ENCODE measurements at regions not wholly inside any gene's neighbourhood (a gene's known extent, or its start where the extent isn't known, plus 50 kb on each side); places are given as distances from the start of the nearest gene placed in this dataset.

DNA sequence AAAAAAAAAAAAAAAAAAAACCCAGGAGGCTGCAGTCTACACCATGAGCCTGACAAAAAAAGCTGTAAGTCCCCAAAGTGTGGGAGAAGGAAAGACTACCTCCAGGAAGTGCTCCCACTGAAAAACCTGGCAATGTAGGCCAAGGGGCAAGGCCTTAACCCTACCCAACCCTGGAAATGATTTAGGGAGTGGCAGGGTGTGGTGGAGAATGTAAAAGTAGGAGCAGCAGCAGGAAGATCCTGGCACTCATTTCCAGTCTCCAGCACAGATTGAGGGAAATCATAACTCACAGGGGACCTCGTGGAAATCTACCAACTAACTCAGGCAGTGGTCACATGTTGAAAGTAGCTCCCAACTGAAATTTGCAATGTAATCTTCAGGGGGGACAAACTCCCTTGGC, 839.5 kb downstream of the EPHA3 start:
- CTCF ChIA-PET: interaction anchor here (1.0 to 1.6 kb wide), 6 partner anchors 9 to 145 kb away, joined by 3 to 6 read pairs (median 4); no protein-coding TSS in a partner anchor
- H3K36me3 Mint-ChIP-seq (ENCODE audit: insufficient read depth, unreplicated experiment): no peaks in the 10 kb centered on the region
- peak overlapping the region; percentile 51 for H3K27ac Mint-ChIP-seq (ENCODE audit: low read depth, unreplicated experiment)
- DNase-seq (ENCODE audit: unreplicated experiment): peak; percentile 18
- H3K9me3 Mint-ChIP-seq (ENCODE audit: unreplicated experiment): peaks cover 5% of the 10 kb centered on the region
- TF ChIP-seq, protein P1, sequence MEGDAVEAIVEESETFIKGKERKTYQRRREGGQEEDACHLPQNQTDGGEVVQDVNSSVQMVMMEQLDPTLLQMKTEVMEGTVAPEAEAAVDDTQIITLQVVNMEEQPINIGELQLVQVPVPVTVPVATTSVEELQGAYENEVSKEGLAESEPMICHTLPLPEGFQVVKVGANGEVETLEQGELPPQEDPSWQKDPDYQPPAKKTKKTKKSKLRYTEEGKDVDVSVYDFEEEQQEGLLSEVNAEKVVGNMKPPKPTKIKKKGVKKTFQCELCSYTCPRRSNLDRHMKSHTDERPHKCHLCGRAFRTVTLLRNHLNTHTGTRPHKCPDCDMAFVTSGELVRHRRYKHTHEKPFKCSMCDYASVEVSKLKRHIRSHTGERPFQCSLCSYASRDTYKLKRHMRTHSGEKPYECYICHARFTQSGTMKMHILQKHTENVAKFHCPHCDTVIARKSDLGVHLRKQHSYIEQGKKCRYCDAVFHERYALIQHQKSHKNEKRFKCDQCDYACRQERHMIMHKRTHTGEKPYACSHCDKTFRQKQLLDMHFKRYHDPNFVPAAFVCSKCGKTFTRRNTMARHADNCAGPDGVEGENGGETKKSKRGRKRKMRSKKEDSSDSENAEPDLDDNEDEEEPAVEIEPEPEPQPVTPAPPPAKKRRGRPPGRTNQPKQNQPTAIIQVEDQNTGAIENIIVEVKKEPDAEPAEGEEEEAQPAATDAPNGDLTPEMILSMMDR (IDR thresholded peaks at IDR 0.05; ENCODE audit: unreplicated experiment): no peak
- no TSS peak for BruUV-seq (replicated peaks)
- H3K27me3 Mint-ChIP-seq (ENCODE audit: insufficient read depth, unreplicated experiment): no peaks in the 10 kb centered on the region
- POLR2A ChIA-PET: interaction anchor here (0.6 to 1.1 kb wide), 2 partner anchors 10 to 23 kb away, joined by 3 read pairs; no protein-coding TSS in a partner anchor
- intact Hi-C loops (cut with micrococcal nuclease): loop anchor here (1.0 kb wide), 1 partner anchor 144 kb away; no protein-coding TSS in a partner anchor
- no peak overlapping the region for H3K4me3 Mint-ChIP-seq (ENCODE audit: unreplicated experiment)
- peaks cover 11% of the 10 kb centered on the region for H3K4me1 Mint-ChIP-seq (ENCODE audit: insufficient read depth, unreplicated experiment)

DNA sequence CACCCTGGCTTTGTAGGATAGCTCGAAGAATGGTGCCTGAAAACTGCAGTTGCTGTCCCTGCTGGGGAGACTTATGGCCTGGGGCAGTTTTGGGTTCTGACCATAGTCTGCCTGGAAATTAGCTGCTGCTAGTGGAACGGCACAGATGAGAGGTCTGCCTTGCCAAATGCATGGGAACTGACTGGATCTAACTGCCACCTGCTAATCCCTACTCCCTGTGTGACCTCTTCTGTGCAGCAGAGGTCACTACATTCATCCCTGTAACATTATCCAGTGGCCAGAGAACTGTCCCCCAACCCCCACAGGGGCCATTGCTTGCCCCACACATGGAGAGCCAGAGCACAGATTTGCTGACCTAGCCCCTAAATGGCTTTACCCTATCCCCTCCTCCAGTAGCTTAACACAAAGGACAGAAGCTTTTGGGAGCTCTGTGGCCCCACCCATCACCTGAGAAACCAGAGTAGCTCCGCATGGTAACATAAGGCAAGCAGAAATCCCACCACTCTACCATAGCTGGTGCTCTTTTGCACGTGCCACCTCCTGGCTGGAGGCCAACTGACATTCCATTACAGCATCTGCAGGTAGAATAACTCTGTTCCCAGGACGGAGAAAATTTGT, 840.0 kb downstream of the EPHA3 start:
- Mint-ChIP-seq H3K9me3 (ENCODE audit: unreplicated experiment) (no peaks in the 10 kb centered on the region), H3K27ac (ENCODE audit: low read depth, unreplicated experiment) (peak overlapping the region; percentile 51), H3K36me3 (ENCODE audit: insufficient read depth, unreplicated experiment) (no peaks in the 10 kb centered on the region), H3K4me3 (ENCODE audit: unreplicated experiment) (no peak overlapping the region), H3K4me1 (ENCODE audit: insufficient read depth, unreplicated experiment) (peaks cover 11% of the 10 kb centered on the region), H3K27me3 (ENCODE audit: insufficient read depth, unreplicated experiment) (no peaks in the 10 kb centered on the region)
- TF ChIP-seq, protein P1 (IDR thresholded peaks at IDR 0.05; ENCODE audit: unreplicated experiment): no peak
- peak; percentile 25 for DNase-seq (ENCODE audit: unreplicated experiment)
- intact Hi-C loops (cut with micrococcal nuclease): loop anchor here (1.0 kb wide), 1 partner anchor 144 kb away; no protein-coding TSS in a partner anchor
- CTCF ChIA-PET: interaction anchor here (1.0 to 1.8 kb wide), 7 partner anchors 9 to 144 kb away, joined by 3 to 6 read pairs (median 5); no protein-coding TSS in a partner anchor
- POLR2A ChIA-PET: interaction anchor here (1.1 kb wide), 1 partner anchor 9 kb away, joined by 3 read pairs; no protein-coding TSS in a partner anchor
- no TSS peak for BruUV-seq (replicated peaks)

DNA sequence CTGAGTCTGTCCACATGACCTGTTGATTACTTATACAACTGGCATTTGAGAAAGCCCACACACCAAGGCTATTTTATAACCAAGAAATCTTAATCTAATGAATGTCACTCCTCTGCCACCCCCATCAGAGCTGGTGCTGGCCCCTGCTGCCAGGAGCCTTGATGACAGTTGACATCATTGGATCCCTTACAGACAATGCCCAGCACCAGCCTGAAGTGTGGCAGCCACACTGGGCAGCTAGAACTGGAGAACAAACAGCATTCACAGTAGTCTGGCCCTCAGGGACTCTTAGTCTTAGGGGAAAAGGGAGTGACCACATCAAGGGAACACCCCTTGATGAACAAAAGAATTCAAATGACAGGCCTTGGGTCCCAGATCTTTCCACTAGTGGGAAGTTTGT, 840.6 kb downstream of the EPHA3 start:
- no TSS peak for BruUV-seq (replicated peaks)

DNA sequence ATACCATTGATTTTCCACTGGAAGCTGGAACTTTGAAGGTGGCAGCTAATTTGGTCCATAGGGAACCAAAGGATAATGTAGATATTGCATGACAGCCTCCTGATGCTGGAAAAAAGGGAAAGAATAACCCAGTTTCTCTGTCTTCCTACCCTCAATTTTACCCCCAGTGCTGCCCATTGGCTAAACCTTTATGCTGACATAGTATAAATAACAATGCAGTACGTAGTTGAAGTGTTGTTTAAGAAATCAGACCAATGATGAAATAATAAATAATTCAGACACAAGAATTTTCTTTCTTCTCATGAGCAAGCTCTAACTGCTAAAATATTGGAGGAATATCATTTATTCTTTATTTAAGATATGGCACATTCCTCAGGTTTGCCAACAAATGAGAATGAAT, 843.4 kb downstream of the EPHA3 start:
- Mint-ChIP-seq H3K36me3 (ENCODE audit: insufficient read depth, unreplicated experiment) (no peaks in the 10 kb centered on the region), H3K4me3 (ENCODE audit: unreplicated experiment) (no peak overlapping the region), H3K27me3 (ENCODE audit: insufficient read depth, unreplicated experiment) (no peaks in the 10 kb centered on the region), H3K27ac (ENCODE audit: low read depth, unreplicated experiment) (no peak overlapping the region), H3K9me3 (ENCODE audit: unreplicated experiment) (no peaks in the 10 kb centered on the region), H3K4me1 (ENCODE audit: insufficient read depth, unreplicated experiment) (peaks cover 11% of the 10 kb centered on the region)
- TF ChIP-seq, protein P1 (IDR thresholded peaks at IDR 0.05; ENCODE audit: unreplicated experiment): no peak
- intact Hi-C loops (cut with micrococcal nuclease): no loop called here
- ChIA-PET CTCF (no interaction called here), POLR2A (no interaction called here)
- no peak for DNase-seq (ENCODE audit: unreplicated experiment)
- no TSS peak for BruUV-seq (replicated peaks)

More for the DNA sequence above, 840.6 kb downstream of the EPHA3 start:
- CTCF ChIA-PET: interaction anchor here (1.2 to 1.8 kb wide), 4 partner anchors 65 to 144 kb away, joined by 3 to 5 read pairs (median 4); no protein-coding TSS in a partner anchor
- no peak for DNase-seq (ENCODE audit: unreplicated experiment)
- no peak overlapping the region for H3K4me3 Mint-ChIP-seq (ENCODE audit: unreplicated experiment)
- H3K36me3 Mint-ChIP-seq (ENCODE audit: insufficient read depth, unreplicated experiment): no peaks in the 10 kb centered on the region
- intact Hi-C loops (cut with micrococcal nuclease): no loop called here
- no peaks in the 10 kb centered on the region for H3K27me3 Mint-ChIP-seq (ENCODE audit: insufficient read depth, unreplicated experiment)
- POLR2A ChIA-PET: interaction anchor here (1.1 kb wide), 1 partner anchor 9 kb away, joined by 3 read pairs; no protein-coding TSS in a partner anchor
- no peak overlapping the region for H3K27ac Mint-ChIP-seq (ENCODE audit: low read depth, unreplicated experiment)
- H3K9me3 Mint-ChIP-seq (ENCODE audit: unreplicated experiment): no peaks in the 10 kb centered on the region
- TF ChIP-seq, protein P1 (IDR thresholded peaks at IDR 0.05; ENCODE audit: unreplicated experiment): no peak
- H3K4me1 Mint-ChIP-seq (ENCODE audit: insufficient read depth, unreplicated experiment): peaks cover 11% of the 10 kb centered on the region
